ENCODE measurements at regions not wholly inside any gene's neighbourhood (a gene's known extent, or its start where the extent isn't known, plus 50 kb on each side); places are given as distances from the start of the nearest gene placed in this dataset.

DNA sequence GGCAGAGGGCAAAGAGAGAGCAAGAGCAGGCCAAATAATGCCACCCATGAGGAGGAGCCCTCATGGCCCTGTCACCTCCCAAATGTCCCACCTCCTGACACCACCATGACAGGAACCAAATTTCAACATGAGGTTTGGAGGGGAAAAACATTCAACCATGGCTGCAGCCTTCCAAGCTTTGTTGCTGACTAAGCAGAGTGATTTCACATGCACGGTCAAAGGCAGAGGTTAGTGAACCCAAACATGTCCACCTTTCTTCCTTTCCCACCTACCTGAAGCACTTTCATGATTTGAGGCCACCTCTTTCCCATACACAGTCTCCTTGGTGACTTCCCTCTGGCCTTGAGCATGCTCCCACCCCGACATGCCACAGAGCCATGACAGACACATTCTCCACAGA lies 89.7 kb downstream of the C11orf91 start:
- no peak for TF ChIP-seq CTCF (IDR thresholded peaks at IDR 0.05; ENCODE audit: low read depth, low read length)
- TF ChIP-seq POLR2A (IDR thresholded peaks at IDR 0.05; ENCODE audit: extremely low read depth, insufficient read length) = no peak
- TF ChIP-seq MYC (IDR thresholded peaks at IDR 0.05; ENCODE audit: low read depth, low read length) = no peak
- TF ChIP-seq MAX (IDR thresholded peaks at IDR 0.05; ENCODE audit: low read depth, low read length) = no peak

Data from NB4 (cell line).